Neural cell (in vitro differentiated cells): ENCODE measurements at regions not wholly inside any gene's neighbourhood (a gene's known extent, or its start where the extent isn't known, plus 50 kb on each side); places are given as distances from the start of the nearest gene placed in this dataset.
"Not testable (repeated sequence)": the region's sequence is repeated elsewhere in the genome, so short reads cannot be mapped to it uniquely, and the experiment has no call there.

ENCODE experiments used
- H2AFZ ChIP-seq: fragments of 200-600, 300-800 bp; sonication (generic), shearing (Covaris generic); 2 replicates; pipeline ENCODE4 v1.6.0; 2014; ENCODE audit warnings: low read depth, mild to moderate bottlenecking, antibody characterized with exemption, low read length, moderate library complexity
- H3F3A ChIP-seq: fragments of 200-600 bp; shearing (Covaris generic); 2 replicates; pipeline ENCODE4 v1.6.1; 2016; ENCODE audit warnings: mild to moderate bottlenecking, moderate library complexity, mixed read lengths, antibody characterized with exemption, low read length; ENCODE audit not compliant: insufficient read depth, poor library complexity, severe bottlenecking
- H3K27ac ChIP-seq: fragments of 200-600, 300-800 bp; sonication (generic), shearing (Covaris generic); 2 replicates; pipeline ENCODE4 v1.5.1; 2014; ENCODE audit warnings: mild to moderate bottlenecking, low read length, moderate library complexity
- H3K27me3 ChIP-seq: fragments of 300-800, 200-600 bp; sonication (generic), shearing (Covaris generic); 2 replicates; pipeline ENCODE4 v1.6.0; 2014; ENCODE audit warnings: mild to moderate bottlenecking, low read depth, low read length, moderate library complexity; ENCODE audit not compliant: insufficient read depth
- H3K36me3 ChIP-seq: fragments of 300-800, 200-600 bp; sonication (generic), shearing (Covaris generic); 2 replicates; pipeline ENCODE4 v1.5.1; 2014; ENCODE audit warnings: mild to moderate bottlenecking, antibody characterized with exemption, low read length, moderate library complexity; ENCODE audit not compliant: insufficient read depth
- H3K4me2 ChIP-seq: fragments of 300-800, 200-600 bp; sonication (generic), shearing (Covaris generic); 2 replicates; pipeline ENCODE4 v1.6.0; 2014; ENCODE audit warnings: mild to moderate bottlenecking, low read length
- H3K4me3 ChIP-seq: fragments of 300-800, 200-600 bp; sonication (generic), shearing (Covaris generic); 2 replicates; pipeline ENCODE4 v1.5.1; 2014; ENCODE audit warnings: mild to moderate bottlenecking, low read length, moderate library complexity
- H3K79me2 ChIP-seq: fragments of 200-600 bp; shearing (Covaris generic); replicated peaks from 2 replicates; pipeline ENCODE4 v1.6.0; 2014; ENCODE audit warnings: mild to moderate bottlenecking, low read length, moderate library complexity; ENCODE audit not compliant: insufficient read depth
- H3K9ac ChIP-seq: fragments of 300-800, 200-600 bp; sonication (generic), shearing (Covaris generic); 2 replicates; pipeline ENCODE4 v1.6.1; 2016; ENCODE audit warnings: mild to moderate bottlenecking, low read length, mixed read lengths
- H3K9me2 ChIP-seq: fragments of 200-600 bp; shearing (Covaris generic); 2 replicates; pipeline ENCODE4 v1.6.1; 2016; ENCODE audit warnings: mild to moderate bottlenecking, low read length, mixed read lengths; ENCODE audit not compliant: insufficient read depth
- H3K9me3 ChIP-seq: fragments of 200-600, 300-800 bp; sonication (generic), shearing (Covaris generic); 2 replicates; pipeline ENCODE4 v1.6.1; 2016; ENCODE audit warnings: mild to moderate bottlenecking, mixed run types, low read length, moderate library complexity, mixed read lengths
- H4K20me1 ChIP-seq: fragments of 200-600 bp; shearing (Covaris generic); 2 replicates; pipeline ENCODE4 v1.6.1; 2016; ENCODE audit warnings: mild to moderate bottlenecking, mixed run types; ENCODE audit not compliant: insufficient read depth
- EP300 ChIP-seq: fragments of 450-650 bp; conservative IDR thresholded peaks from 2 replicates; pipeline ENCODE4 v1.6.1; 2014; ENCODE audit warnings: antibody characterized with exemption, mild to moderate bottlenecking, moderate library complexity; ENCODE audit not compliant: poor library complexity, severe bottlenecking
- EZH2 ChIP-seq: fragments of 200-600, 300-800 bp; shearing (Covaris generic), sonication (generic); IDR thresholded peaks from 2 replicates; pipeline ENCODE4 v1.6.1; 2014; ENCODE audit warnings: antibody characterized with exemption, low read length, borderline replicate concordance, mild to moderate bottlenecking; ENCODE audit not compliant: insufficient read depth, poor library complexity, severe bottlenecking
- MXI1 ChIP-seq: fragments of 450-650 bp; conservative IDR thresholded peaks from 2 replicates; pipeline ENCODE4 v1.6.1; 2014; ENCODE audit warnings: antibody characterized with exemption, mild to moderate bottlenecking; ENCODE audit not compliant: poor library complexity, severe bottlenecking
- POLR2AphosphoS5 ChIP-seq: IDR thresholded peaks from 2 replicates; pipeline ENCODE4 v1.6.1; 2012
- RAD21 ChIP-seq: fragments of 450-650 bp; conservative IDR thresholded peaks from 2 replicates; pipeline ENCODE4 v1.6.1; 2014; ENCODE audit warnings: antibody characterized with exemption, mild to moderate bottlenecking, moderate library complexity
- SMC3 ChIP-seq: fragments of 450-650 bp; conservative IDR thresholded peaks from 2 replicates; pipeline ENCODE4 v1.6.1; 2014; ENCODE audit warnings: antibody characterized with exemption, mild to moderate bottlenecking, moderate library complexity; ENCODE audit not compliant: poor library complexity
- TAF1 ChIP-seq: IDR thresholded peaks from 2 replicates; pipeline ENCODE4 v1.6.1; 2012; ENCODE audit warnings: low read depth
- TF ChIP-seq, protein P1 (sequence below): IDR thresholded peaks from 2 replicates; pipeline ENCODE4 v1.6.1; 2012; ENCODE audit warnings: borderline replicate concordance
- TF ChIP-seq, protein P2 (sequence below): fragments of 450-650 bp; IDR thresholded peaks from 2 replicates; pipeline ENCODE4 v1.5.1; 2014; ENCODE audit warnings: antibody characterized with exemption, mild to moderate bottlenecking, moderate library complexity; ENCODE audit not compliant: poor library complexity, severe bottlenecking

DNA sequence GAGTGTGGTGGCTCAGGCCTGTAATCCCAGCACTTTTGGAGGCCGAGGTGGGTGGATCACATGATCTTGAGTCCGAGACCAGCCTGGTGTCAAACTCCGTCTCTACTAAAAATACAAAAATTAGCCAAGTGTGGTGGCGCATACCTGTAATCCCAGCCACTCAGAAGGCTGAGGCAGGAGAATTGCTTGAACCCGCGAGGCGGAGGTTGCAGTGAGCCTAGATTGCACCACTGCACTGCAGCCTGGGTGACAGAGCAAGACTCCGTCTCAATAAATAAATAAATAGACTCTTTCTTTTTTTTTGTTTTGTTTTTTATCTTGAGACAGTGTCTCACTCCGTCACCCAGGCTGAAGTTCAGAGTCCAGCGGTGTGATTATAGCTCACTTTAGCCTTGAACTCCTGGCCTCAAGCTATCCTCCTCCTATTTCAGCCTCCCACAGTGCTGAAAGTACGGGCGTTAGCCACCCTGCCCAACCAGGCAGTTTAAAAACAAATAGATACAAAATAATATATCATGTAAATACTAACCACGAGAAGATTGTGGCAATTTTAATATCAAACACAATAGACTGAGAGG is 1158.0 kb upstream of the TMEFF2 start:
- not testable (repeated sequence) for H3K27me3 ChIP-seq, H3K9me3 ChIP-seq, H3K27ac ChIP-seq, H3K9me2 ChIP-seq, H3K4me2 ChIP-seq, H3K9ac ChIP-seq, H2AFZ ChIP-seq, H3F3A ChIP-seq, H4K20me1 ChIP-seq, H3K36me3 ChIP-seq, H3K79me2 ChIP-seq, H3K4me3 ChIP-seq

GRCh38 chr2:193350509-193350908 is 1155.8 kb upstream of the TMEFF2 start:
- H3K9me3 ChIP-seq, result no peaks in the 10 kb centered on the region
- H3K9ac ChIP-seq, result no peak overlapping the region
- no peaks in the 10 kb centered on the region for H3K9me2 ChIP-seq
- H3K79me2 ChIP-seq, result no peaks in the 10 kb centered on the region
- no peak overlapping the region for H3K4me2 ChIP-seq
- H3K27ac ChIP-seq, result no peak overlapping the region
- no peaks in the 10 kb centered on the region for H4K20me1 ChIP-seq
- no peak overlapping the region for H2AFZ ChIP-seq
- TF ChIP-seq SMC3, result no peak
- no peak for TF ChIP-seq EZH2
- TF ChIP-seq EP300, result no peak
- no peak for TF ChIP-seq RAD21
- no peak for TF ChIP-seq TAF1
- no peak for TF ChIP-seq MXI1
- TF ChIP-seq, protein P1, sequence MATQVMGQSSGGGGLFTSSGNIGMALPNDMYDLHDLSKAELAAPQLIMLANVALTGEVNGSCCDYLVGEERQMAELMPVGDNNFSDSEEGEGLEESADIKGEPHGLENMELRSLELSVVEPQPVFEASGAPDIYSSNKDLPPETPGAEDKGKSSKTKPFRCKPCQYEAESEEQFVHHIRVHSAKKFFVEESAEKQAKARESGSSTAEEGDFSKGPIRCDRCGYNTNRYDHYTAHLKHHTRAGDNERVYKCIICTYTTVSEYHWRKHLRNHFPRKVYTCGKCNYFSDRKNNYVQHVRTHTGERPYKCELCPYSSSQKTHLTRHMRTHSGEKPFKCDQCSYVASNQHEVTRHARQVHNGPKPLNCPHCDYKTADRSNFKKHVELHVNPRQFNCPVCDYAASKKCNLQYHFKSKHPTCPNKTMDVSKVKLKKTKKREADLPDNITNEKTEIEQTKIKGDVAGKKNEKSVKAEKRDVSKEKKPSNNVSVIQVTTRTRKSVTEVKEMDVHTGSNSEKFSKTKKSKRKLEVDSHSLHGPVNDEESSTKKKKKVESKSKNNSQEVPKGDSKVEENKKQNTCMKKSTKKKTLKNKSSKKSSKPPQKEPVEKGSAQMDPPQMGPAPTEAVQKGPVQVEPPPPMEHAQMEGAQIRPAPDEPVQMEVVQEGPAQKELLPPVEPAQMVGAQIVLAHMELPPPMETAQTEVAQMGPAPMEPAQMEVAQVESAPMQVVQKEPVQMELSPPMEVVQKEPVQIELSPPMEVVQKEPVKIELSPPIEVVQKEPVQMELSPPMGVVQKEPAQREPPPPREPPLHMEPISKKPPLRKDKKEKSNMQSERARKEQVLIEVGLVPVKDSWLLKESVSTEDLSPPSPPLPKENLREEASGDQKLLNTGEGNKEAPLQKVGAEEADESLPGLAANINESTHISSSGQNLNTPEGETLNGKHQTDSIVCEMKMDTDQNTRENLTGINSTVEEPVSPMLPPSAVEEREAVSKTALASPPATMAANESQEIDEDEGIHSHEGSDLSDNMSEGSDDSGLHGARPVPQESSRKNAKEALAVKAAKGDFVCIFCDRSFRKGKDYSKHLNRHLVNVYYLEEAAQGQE, result no peak
- TF ChIP-seq, protein P2, sequence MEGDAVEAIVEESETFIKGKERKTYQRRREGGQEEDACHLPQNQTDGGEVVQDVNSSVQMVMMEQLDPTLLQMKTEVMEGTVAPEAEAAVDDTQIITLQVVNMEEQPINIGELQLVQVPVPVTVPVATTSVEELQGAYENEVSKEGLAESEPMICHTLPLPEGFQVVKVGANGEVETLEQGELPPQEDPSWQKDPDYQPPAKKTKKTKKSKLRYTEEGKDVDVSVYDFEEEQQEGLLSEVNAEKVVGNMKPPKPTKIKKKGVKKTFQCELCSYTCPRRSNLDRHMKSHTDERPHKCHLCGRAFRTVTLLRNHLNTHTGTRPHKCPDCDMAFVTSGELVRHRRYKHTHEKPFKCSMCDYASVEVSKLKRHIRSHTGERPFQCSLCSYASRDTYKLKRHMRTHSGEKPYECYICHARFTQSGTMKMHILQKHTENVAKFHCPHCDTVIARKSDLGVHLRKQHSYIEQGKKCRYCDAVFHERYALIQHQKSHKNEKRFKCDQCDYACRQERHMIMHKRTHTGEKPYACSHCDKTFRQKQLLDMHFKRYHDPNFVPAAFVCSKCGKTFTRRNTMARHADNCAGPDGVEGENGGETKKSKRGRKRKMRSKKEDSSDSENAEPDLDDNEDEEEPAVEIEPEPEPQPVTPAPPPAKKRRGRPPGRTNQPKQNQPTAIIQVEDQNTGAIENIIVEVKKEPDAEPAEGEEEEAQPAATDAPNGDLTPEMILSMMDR, result no peak
- TF ChIP-seq POLR2AphosphoS5, result no peak
- no peaks in the 10 kb centered on the region for H3K36me3 ChIP-seq
- H3F3A ChIP-seq, result no peaks in the 10 kb centered on the region
- no peaks in the 10 kb centered on the region for H3K27me3 ChIP-seq
- H3K4me3 ChIP-seq, result no peak overlapping the region

- H2AFZ ChIP-seq, result no peak overlapping the region
- no peaks in the 10 kb centered on the region for H3K79me2 ChIP-seq
- no peaks in the 10 kb centered on the region for H3F3A ChIP-seq
- TF ChIP-seq, protein P2, result no peak
- TF ChIP-seq EZH2, result no peak
- no peak for TF ChIP-seq MXI1
- no peak for TF ChIP-seq EP300
- no peak for TF ChIP-seq RAD21
- no peak for TF ChIP-seq TAF1
- TF ChIP-seq POLR2AphosphoS5, result no peak
- TF ChIP-seq SMC3, result no peak
- TF ChIP-seq, protein P1, result no peak
- no peaks in the 10 kb centered on the region for H4K20me1 ChIP-seq
- H3K9me2 ChIP-seq, result no peaks in the 10 kb centered on the region
- no peaks in the 10 kb centered on the region for H3K27me3 ChIP-seq
- no peak overlapping the region for H3K9ac ChIP-seq
- H3K4me2 ChIP-seq, result no peak overlapping the region
- no peak overlapping the region for H3K27ac ChIP-seq
- H3K9me3 ChIP-seq, result no peaks in the 10 kb centered on the region
- H3K36me3 ChIP-seq, result no peaks in the 10 kb centered on the region
- no peak overlapping the region for H3K4me3 ChIP-seq
These were observed 1154.9 kb upstream of the TMEFF2 start for GRCh38 chr2:193349642-193350041.
